Panc1 (cell line): ENCODE measurements at regions not wholly inside any gene's neighbourhood (a gene's known extent, or its start where the extent isn't known, plus 50 kb on each side); places are given as distances from the start of the nearest gene placed in this dataset.

Experiments
- ATAC-seq: fragments of 200-7000 bp; cut with Tn5 transposase; 2 replicates; pipeline ENCODE4 v1.9.1; 2020; ENCODE audit warnings: mild to moderate bottlenecking, moderate library complexity
- BruUV-seq: library from RNA; stranded (reverse); fragments of 400-500 nt; replicated peaks from 2 replicates; lab custom pipeline; 2021; lab: Mats Ljungman, UMichigan
- CTCF ChIA-PET: fragments of 300-600 bp; sonication (Branson Sonifier 250); formaldehyde crosslinking; loops from one replicate; lab custom pipeline; 2022; ENCODE audit warnings: antibody characterized with exemption; lab: Charles Lee
- POLR2A ChIA-PET: fragments of 300-600 bp; sonication (Branson Sonifier 250); formaldehyde crosslinking; loops from one replicate; lab custom pipeline; 2022; ENCODE audit warnings: antibody characterized with exemption; lab: Charles Lee
- DNase-seq: peaks from one replicate; pipeline ENCODE4 v3.0.0-alpha.2; 2010; ENCODE audit warnings: low read depth, low spot score
- H3K27ac ChIP-seq: 2 replicates; pipeline ENCODE4 v1.5.1; 2011; ENCODE audit warnings: mild to moderate bottlenecking, low read length, inconsistent platforms
- H3K27me3 ChIP-seq: fragments of 200-500 bp; sonication (Bioruptor generic); 2 replicates; pipeline ENCODE4 v1.6.0; 2014; ENCODE audit warnings: low read length, inconsistent platforms; ENCODE audit not compliant: control insufficient read depth, insufficient read depth
- H3K36me3 ChIP-seq: fragments of 200-500 bp; sonication (Bioruptor generic); 2 replicates; pipeline ENCODE4 v1.5.1; 2014; ENCODE audit warnings: inconsistent platforms, mild to moderate bottlenecking, low read length, moderate library complexity; ENCODE audit not compliant: control insufficient read depth, insufficient read depth
- H3K4me1 ChIP-seq: 2 replicates; pipeline ENCODE4 v1.5.1; 2011; ENCODE audit warnings: inconsistent platforms, mild to moderate bottlenecking, low read length, moderate library complexity; ENCODE audit not compliant: control insufficient read depth, insufficient read depth
- H3K4me3 ChIP-seq, 2 experiments: 2 replicates each; pipeline ENCODE4 v1.5.1; 2011 to 2012; ENCODE audit warnings: low read depth in 2 of 2, low read length in 2 of 2, mild to moderate bottlenecking in 2 of 2, inconsistent platforms in 1 of 2, moderate library complexity in 1 of 2
- H3K9me3 ChIP-seq: fragments of 200-500 bp; sonication (Bioruptor generic); 2 replicates; pipeline ENCODE4 v1.5.1; 2014; ENCODE audit warnings: low read depth, mild to moderate bottlenecking, inconsistent platforms, low read length, moderate library complexity; ENCODE audit not compliant: control insufficient read depth, insufficient read depth
- POLR2AphosphoS5 ChIP-seq: IDR thresholded peaks from 2 replicates; pipeline ENCODE4 v1.6.1; 2012; ENCODE audit warnings: mild to moderate bottlenecking, low read depth, low read length, moderate library complexity
- SIN3A ChIP-seq: IDR thresholded peaks from 2 replicates; pipeline ENCODE4 v1.6.1; 2012; ENCODE audit warnings: low read depth, mild to moderate bottlenecking, low read length, moderate library complexity, borderline replicate concordance; ENCODE audit not compliant: insufficient read depth
- TCF7L2 ChIP-seq: IDR thresholded peaks from 2 replicates; pipeline ENCODE4 v1.6.1; 2011; ENCODE audit warnings: mild to moderate bottlenecking, low read depth, low read length, inconsistent platforms
- in situ Hi-C: cut with HindIII; loops from 2 replicates; pipeline ENCODE4 v1.10.0; 2016; ENCODE audit warnings: low sequenced_read_pairs, low pct_unique_long_range_greater_than_20kb
- intact Hi-C: fragments of 100-400 bp; cut with micrococcal nuclease; formaldehyde crosslinking; loops from one replicate; pipeline ENCODE4 v1.10.0; 2022; ENCODE audit not compliant: unreplicated experiment
- TF ChIP-seq, protein P1 (sequence below), 2 experiments: IDR thresholded peaks; 2 replicates each; pipeline ENCODE4 v1.6.1; 2011 to 2012; ENCODE audit warnings: low read depth in 2 of 2, control low read depth in 1 of 2, low read length in 1 of 2, mild to moderate bottlenecking in 1 of 2, moderate library complexity in 1 of 2; ENCODE audit not compliant: insufficient read depth in 1 of 2
- TF ChIP-seq, protein P2 (sequence below): fragments of 450-650 bp; IDR thresholded peaks from 2 replicates; pipeline ENCODE4 v1.5.1; 2017; ENCODE audit warnings: mild to moderate bottlenecking

DNA sequence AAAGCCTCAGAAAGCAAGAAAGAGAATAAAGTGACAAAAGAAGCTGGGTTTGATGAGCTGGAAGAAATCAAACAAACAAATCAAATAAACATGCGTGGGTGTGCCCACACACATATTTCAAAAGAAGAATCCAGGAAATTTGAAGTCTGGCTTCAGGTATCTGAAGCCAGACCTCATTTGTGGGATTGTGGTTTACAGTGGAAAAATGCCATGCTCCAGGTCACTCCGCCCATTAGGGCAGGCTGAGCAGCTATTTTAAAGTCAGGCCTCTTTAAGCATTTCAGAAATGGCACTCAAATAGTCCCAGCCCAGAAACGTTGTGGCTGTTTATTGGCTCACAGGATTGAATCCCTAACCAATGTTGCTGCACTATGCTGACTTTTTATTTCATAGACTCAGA is 226.1 kb upstream of the F9 start:
- H3K27me3 ChIP-seq, result no peaks in the 10 kb centered on the region
- ChIA-PET POLR2A (no interaction called here), CTCF (no interaction called here)
- no peaks in the 10 kb centered on the region for H3K4me1 ChIP-seq
- no peak overlapping the region for H3K4me3 ChIP-seq
- in situ Hi-C loops (no loop called here), intact Hi-C loops (no loop called here)
- TF ChIP-seq TCF7L2 (no peak), POLR2AphosphoS5 (no peak), SIN3A (no peak)
- TF ChIP-seq, protein P1, sequence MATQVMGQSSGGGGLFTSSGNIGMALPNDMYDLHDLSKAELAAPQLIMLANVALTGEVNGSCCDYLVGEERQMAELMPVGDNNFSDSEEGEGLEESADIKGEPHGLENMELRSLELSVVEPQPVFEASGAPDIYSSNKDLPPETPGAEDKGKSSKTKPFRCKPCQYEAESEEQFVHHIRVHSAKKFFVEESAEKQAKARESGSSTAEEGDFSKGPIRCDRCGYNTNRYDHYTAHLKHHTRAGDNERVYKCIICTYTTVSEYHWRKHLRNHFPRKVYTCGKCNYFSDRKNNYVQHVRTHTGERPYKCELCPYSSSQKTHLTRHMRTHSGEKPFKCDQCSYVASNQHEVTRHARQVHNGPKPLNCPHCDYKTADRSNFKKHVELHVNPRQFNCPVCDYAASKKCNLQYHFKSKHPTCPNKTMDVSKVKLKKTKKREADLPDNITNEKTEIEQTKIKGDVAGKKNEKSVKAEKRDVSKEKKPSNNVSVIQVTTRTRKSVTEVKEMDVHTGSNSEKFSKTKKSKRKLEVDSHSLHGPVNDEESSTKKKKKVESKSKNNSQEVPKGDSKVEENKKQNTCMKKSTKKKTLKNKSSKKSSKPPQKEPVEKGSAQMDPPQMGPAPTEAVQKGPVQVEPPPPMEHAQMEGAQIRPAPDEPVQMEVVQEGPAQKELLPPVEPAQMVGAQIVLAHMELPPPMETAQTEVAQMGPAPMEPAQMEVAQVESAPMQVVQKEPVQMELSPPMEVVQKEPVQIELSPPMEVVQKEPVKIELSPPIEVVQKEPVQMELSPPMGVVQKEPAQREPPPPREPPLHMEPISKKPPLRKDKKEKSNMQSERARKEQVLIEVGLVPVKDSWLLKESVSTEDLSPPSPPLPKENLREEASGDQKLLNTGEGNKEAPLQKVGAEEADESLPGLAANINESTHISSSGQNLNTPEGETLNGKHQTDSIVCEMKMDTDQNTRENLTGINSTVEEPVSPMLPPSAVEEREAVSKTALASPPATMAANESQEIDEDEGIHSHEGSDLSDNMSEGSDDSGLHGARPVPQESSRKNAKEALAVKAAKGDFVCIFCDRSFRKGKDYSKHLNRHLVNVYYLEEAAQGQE (IDR thresholded peaks at IDR 0.05; ENCODE audit: insufficient read depth in 1 of 2, low read depth in 2 of 2, low read length in 1 of 2), result no peak
- TF ChIP-seq, protein P2, sequence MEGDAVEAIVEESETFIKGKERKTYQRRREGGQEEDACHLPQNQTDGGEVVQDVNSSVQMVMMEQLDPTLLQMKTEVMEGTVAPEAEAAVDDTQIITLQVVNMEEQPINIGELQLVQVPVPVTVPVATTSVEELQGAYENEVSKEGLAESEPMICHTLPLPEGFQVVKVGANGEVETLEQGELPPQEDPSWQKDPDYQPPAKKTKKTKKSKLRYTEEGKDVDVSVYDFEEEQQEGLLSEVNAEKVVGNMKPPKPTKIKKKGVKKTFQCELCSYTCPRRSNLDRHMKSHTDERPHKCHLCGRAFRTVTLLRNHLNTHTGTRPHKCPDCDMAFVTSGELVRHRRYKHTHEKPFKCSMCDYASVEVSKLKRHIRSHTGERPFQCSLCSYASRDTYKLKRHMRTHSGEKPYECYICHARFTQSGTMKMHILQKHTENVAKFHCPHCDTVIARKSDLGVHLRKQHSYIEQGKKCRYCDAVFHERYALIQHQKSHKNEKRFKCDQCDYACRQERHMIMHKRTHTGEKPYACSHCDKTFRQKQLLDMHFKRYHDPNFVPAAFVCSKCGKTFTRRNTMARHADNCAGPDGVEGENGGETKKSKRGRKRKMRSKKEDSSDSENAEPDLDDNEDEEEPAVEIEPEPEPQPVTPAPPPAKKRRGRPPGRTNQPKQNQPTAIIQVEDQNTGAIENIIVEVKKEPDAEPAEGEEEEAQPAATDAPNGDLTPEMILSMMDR, result no peak
- no peaks in the 10 kb centered on the region for H3K9me3 ChIP-seq
- no peak overlapping the region for H3K27ac ChIP-seq
- no peak for DNase-seq
- no peaks in the 10 kb centered on the region for H3K36me3 ChIP-seq
- BruUV-seq, result no TSS peak
- no peak for ATAC-seq

DNA sequence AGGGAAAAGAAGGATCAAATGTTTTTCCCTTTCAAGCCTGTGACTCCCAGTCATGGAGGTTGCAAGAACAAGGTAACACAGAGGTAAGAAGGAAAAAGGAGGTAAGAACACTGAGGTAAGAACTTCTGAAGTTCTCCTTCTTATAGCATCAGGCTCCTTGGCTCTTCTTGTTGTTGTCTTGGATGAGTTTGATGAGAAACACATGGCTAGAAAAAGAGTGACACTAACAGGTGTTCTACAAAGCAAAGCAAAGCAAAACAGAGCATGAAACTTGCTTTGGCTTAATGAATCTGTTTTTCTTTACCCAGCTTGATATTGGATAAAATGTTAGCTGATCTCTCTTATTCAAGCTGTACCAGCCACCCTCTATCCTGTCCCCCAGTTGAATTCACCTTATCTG is 231.2 kb upstream of the F9 start:
- intact Hi-C loops (no loop called here), in situ Hi-C loops (no loop called here)
- Histone ChIP-seq H3K4me1 (no peaks in the 10 kb centered on the region), H3K27me3 (no peaks in the 10 kb centered on the region), H3K27ac (no peak overlapping the region), H3K4me3 (no peak overlapping the region), H3K9me3 (no peaks in the 10 kb centered on the region), H3K36me3 (no peaks in the 10 kb centered on the region)
- DNase-seq (no peak), ATAC-seq (no peak)
- TF ChIP-seq, protein P1 (IDR thresholded peaks at IDR 0.05; ENCODE audit: insufficient read depth in 1 of 2, low read depth in 2 of 2, low read length in 1 of 2), result no peak
- TF ChIP-seq SIN3A (no peak), TCF7L2 (no peak), POLR2AphosphoS5 (no peak)
- TF ChIP-seq, protein P2, result no peak
- BruUV-seq, result no TSS peak
- ChIA-PET POLR2A (no interaction called here), CTCF (no interaction called here)
